ENCODE measurements at regions not wholly inside any gene's neighbourhood (a gene's known extent, or its start where the extent isn't known, plus 50 kb on each side); places are given as distances from the start of the nearest gene placed in this dataset.

- TF ChIP-seq POLR2A (IDR thresholded peaks at IDR 0.05) (no peak), CTCF (IDR thresholded peaks at IDR 0.05) (no peak)
Measured at GRCh38 chr13:67367399-67367798, 137.3 kb upstream of the PCDH9 start.
